ENCODE measurements at regions not wholly inside any gene's neighbourhood (a gene's known extent, or its start where the extent isn't known, plus 50 kb on each side); places are given as distances from the start of the nearest gene placed in this dataset.
A peak's percentile ranks its signal among the peaks of the same experiment; 100 is the strongest.
"Not testable (repeated sequence)": the region's sequence is repeated elsewhere in the genome, so short reads cannot be mapped to it uniquely, and the experiment has no call there.

DNA sequence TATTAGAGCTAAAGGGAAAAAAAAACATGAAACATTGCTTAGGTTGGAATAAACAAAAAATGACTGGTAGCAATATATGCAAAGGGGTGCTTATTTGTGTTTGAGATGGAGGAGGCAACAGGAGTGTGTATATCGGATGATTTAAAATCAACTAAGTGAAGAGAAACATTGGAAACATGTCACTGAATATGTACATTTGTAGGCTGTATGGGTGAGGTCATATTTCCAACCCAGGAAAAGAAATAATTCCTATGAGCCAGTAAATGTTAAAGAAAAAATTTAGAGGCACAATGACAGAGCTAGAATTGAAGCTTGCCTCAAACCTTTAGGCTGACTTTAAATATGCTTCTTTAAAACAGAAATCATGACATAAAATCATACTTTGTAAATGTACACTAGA is 709.0 kb upstream of the SEMA3D start:
- intact Hi-C loops (cut with DNase I), result no loop called here
- TF ChIP-seq, protein P1, sequence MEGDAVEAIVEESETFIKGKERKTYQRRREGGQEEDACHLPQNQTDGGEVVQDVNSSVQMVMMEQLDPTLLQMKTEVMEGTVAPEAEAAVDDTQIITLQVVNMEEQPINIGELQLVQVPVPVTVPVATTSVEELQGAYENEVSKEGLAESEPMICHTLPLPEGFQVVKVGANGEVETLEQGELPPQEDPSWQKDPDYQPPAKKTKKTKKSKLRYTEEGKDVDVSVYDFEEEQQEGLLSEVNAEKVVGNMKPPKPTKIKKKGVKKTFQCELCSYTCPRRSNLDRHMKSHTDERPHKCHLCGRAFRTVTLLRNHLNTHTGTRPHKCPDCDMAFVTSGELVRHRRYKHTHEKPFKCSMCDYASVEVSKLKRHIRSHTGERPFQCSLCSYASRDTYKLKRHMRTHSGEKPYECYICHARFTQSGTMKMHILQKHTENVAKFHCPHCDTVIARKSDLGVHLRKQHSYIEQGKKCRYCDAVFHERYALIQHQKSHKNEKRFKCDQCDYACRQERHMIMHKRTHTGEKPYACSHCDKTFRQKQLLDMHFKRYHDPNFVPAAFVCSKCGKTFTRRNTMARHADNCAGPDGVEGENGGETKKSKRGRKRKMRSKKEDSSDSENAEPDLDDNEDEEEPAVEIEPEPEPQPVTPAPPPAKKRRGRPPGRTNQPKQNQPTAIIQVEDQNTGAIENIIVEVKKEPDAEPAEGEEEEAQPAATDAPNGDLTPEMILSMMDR (IDR thresholded peaks at IDR 0.05), result no peak
- Histone ChIP-seq H3K4me1 (no peaks in the 10 kb centered on the region), H3K9me3 (no peaks in the 10 kb centered on the region), H3K4me3 (no peak overlapping the region), H3K27ac (no peak overlapping the region), H3K27me3 (no peaks in the 10 kb centered on the region), H3K36me3 (no peaks in the 10 kb centered on the region)
- no peak for DNase-seq (ENCODE audit: low spot score in 2 of 2)

DNA sequence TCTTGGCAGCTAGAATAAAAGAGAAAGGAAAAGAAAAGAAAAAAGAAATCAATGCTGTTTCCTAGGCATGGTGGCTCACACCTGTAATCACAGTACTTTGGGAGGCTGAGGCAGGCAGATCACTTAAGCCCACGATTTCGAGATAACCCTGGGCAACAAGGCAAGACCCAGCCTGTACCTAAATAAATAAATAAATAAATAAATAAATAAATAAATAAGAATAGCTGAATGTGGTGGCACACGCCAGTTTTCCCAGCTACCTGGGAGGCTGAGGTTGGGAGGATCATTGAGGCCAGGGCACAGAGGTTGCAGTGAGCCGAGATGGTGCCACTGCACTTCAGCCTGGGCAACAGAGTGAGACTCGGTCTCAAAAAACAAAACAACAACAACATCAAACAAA is 705.0 kb upstream of the SEMA3D start:
- intact Hi-C loops (cut with DNase I), result loop anchor here (5.0 kb wide), 1 partner anchor 580 kb away; no protein-coding TSS in a partner anchor
- not testable (repeated sequence) for H3K4me1 ChIP-seq; H3K27ac ChIP-seq; DNase-seq (ENCODE audit: low spot score in 2 of 2); H3K9me3 ChIP-seq; H3K36me3 ChIP-seq; H3K27me3 ChIP-seq; H3K4me3 ChIP-seq

DNA sequence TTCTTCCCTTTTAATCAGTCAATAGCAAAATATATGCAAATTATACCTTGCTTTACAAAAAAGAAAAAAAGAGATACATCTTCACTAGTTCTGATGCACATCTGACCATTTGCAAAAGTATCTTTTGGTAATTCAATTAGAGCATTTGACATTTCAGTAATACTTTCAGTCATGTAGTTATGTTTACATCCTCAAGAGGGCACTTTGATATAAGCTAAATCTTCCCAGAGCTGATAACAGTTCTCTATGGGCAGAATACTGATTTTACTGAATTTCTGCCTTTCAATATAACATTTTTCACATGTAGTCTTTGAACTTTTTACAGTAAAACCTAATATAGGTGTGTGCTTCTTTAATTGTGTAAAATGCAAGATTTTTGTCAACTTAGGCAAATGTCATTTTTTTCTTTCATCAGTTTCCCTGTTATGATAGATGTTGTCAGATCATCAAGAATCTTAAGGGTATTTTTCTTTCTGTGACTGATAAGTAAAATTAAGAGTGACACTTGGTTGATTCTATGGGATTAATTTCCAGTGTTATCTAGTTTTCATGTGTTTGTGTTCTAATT is 703.5 kb upstream of the SEMA3D start:
- no peaks in the 10 kb centered on the region for H3K27me3 ChIP-seq
- no peak overlapping the region for H3K4me3 ChIP-seq
- no peaks in the 10 kb centered on the region for H3K36me3 ChIP-seq
- no peaks in the 10 kb centered on the region for H3K9me3 ChIP-seq
- TF ChIP-seq, protein P1 (IDR thresholded peaks at IDR 0.05), result peak in 1 of 3 experiments; percentile 36
- H3K4me1 ChIP-seq, result no peaks in the 10 kb centered on the region
- intact Hi-C loops (cut with DNase I), result loop anchor here (5.0 kb wide), 1 partner anchor 582 kb away; no protein-coding TSS in a partner anchor
- no peak for DNase-seq (ENCODE audit: low spot score in 2 of 2)
- H3K27ac ChIP-seq, result no peak overlapping the region

DNA sequence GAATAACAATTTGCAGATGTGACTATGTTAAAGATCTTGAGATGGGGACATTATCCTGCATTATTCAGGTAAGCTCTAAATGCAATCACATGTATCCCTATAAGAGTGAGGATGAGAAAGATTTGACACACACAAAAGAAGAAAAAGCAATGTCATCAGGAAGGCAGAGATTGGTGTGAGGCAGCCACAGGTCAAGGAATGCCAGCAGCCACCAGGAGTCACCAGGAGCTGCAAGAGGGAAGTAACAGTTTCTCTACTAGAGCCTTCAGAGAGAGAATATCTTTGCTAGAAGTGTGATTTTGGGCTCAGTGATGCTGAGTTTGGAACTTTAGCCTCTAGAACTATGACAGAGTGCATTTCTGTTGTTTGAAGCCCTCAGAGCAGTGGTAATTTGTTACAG is 700.3 kb upstream of the SEMA3D start:
- Histone ChIP-seq H3K9me3 (no peaks in the 10 kb centered on the region), H3K27me3 (no peaks in the 10 kb centered on the region), H3K4me3 (no peak overlapping the region), H3K27ac (no peak overlapping the region), H3K4me1 (no peaks in the 10 kb centered on the region), H3K36me3 (no peaks in the 10 kb centered on the region)
- DNase-seq (ENCODE audit: low spot score in 2 of 2), result no peak
- TF ChIP-seq, protein P1 (IDR thresholded peaks at IDR 0.05), result no peak
- intact Hi-C loops (cut with DNase I), result no loop called here

DNA sequence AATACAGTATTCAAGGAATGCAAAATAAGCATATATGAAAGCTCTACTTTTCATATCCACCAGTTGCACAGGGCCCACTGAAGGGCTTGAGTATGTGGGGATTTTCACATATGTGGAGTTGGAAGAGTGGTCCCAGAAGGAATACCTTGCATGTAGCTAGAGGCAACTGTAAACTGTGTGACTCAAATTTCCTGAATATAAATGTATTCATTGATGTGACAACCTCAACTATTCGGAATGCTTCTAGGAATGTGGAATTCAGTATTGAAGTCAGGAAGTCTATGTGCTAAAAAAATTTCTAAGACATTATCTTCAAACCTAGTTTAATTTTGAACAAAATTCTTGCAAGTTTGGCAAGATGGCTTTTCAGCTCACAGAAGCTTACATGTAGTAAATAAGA is 695.5 kb upstream of the SEMA3D start:
- H3K27me3 ChIP-seq, result no peaks in the 10 kb centered on the region
- H3K4me1 ChIP-seq, result no peaks in the 10 kb centered on the region
- TF ChIP-seq, protein P1 (IDR thresholded peaks at IDR 0.05), result no peak
- DNase-seq (ENCODE audit: low spot score in 2 of 2), result no peak
- H3K36me3 ChIP-seq, result no peaks in the 10 kb centered on the region
- intact Hi-C loops (cut with DNase I), result no loop called here
- H3K27ac ChIP-seq, result no peak overlapping the region
- no peaks in the 10 kb centered on the region for H3K9me3 ChIP-seq
- H3K4me3 ChIP-seq, result no peak overlapping the region

DNA sequence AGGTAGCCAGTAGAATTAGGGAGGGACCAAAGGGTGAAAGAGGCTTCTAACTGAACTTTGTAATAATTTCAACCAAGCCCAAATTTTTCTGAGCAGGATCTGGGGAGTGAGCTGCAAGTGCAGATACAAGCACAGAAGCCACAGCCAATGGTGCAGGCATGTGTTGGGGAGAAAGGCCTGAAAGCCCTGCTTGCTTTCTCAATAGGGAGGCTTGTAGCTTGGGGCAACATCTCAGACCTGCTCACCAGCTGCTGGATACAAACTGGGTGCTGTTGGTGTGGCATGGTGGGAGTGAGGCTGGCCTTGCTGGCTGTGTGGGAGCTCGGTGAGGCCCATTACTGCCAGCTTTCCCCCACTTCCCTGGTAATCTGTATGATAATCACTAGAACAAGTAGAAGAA is 688.5 kb upstream of the SEMA3D start:
- H3K36me3 ChIP-seq, result no peaks in the 10 kb centered on the region
- DNase-seq (ENCODE audit: low spot score in 2 of 2), result no peak
- H3K4me3 ChIP-seq, result no peak overlapping the region
- H3K9me3 ChIP-seq, result no peaks in the 10 kb centered on the region
- intact Hi-C loops (cut with DNase I), result no loop called here
- H3K27ac ChIP-seq, result no peak overlapping the region
- TF ChIP-seq, protein P1 (IDR thresholded peaks at IDR 0.05), result no peak
- H3K4me1 ChIP-seq, result no peaks in the 10 kb centered on the region
- H3K27me3 ChIP-seq, result no peaks in the 10 kb centered on the region

Measured in ascending aorta (tissue), 2 donors.